ENCODE measurements at regions not wholly inside any gene's neighbourhood (a gene's known extent, or its start where the extent isn't known, plus 50 kb on each side); places are given as distances from the start of the nearest gene placed in this dataset.

GRCh38 chrX:40845331-40845911 is 110.1 kb upstream of the MED14 start:
- no peak for TF ChIP-seq CTCF (IDR thresholded peaks at IDR 0.05)
- TF ChIP-seq POLR2A (IDR thresholded peaks at IDR 0.05) = no peak
